Lung (tissue), 11 donors: ENCODE measurements at regions not wholly inside any gene's neighbourhood (a gene's known extent, or its start where the extent isn't known, plus 50 kb on each side); places are given as distances from the start of the nearest gene placed in this dataset.

Source experiments
- ATAC-seq: fragments of 200-7000 bp; cut with Tn5 transposase; one replicate; pipeline ENCODE4 v1.9.1; 2020; ENCODE audit warnings: moderate number of reproducible peaks; ENCODE audit not compliant: insufficient read depth, low FRiP score
- DNase-seq, 3 donors: peaks; one replicate each; pipeline ENCODE4 v3.0.0-alpha.2; 2013 to 2017
- H3K27ac ChIP-seq, 2 donors: one replicate each; pipeline ENCODE4 v1.5.1; 2013; ENCODE audit warnings: mild to moderate bottlenecking in 2 of 2, moderate library complexity in 2 of 2, control low read depth in 1 of 2, inconsistent platforms in 1 of 2, low read depth in 1 of 2, low read length in 1 of 2
- H3K27me3 ChIP-seq, 3 donors: one replicate each; pipeline ENCODE4 v1.5.1; 2013; ENCODE audit warnings: low read length in 2 of 3; ENCODE audit not compliant: control insufficient read depth in 3 of 3, insufficient read depth in 3 of 3
- H3K36me3 ChIP-seq, 4 donors: one replicate each; pipeline ENCODE4 v1.5.1; 2013; ENCODE audit warnings: low read length in 4 of 4, mild to moderate bottlenecking in 1 of 4, moderate library complexity in 1 of 4; ENCODE audit not compliant: control insufficient read depth in 4 of 4, insufficient read depth in 4 of 4
- H3K4me1 ChIP-seq, 5 donors: one replicate each; pipeline ENCODE4 v1.5.1; 2013; ENCODE audit warnings: low read length in 5 of 5, mild to moderate bottlenecking in 2 of 5, moderate library complexity in 1 of 5; ENCODE audit not compliant: control insufficient read depth in 5 of 5, insufficient read depth in 5 of 5
- H3K4me3 ChIP-seq: one replicate; pipeline ENCODE4 v1.5.1; 2013; ENCODE audit warnings: mild to moderate bottlenecking, control low read depth, moderate library complexity
- H3K9ac ChIP-seq, 2 donors: one replicate each; pipeline ENCODE4 v1.5.1; 2013; ENCODE audit warnings: low read length in 2 of 2, control low read depth in 1 of 2; ENCODE audit not compliant: insufficient read depth in 1 of 2
- H3K9me3 ChIP-seq, 4 donors: one replicate each; pipeline ENCODE4 v1.5.1; 2013; ENCODE audit warnings: low read length in 3 of 4, mild to moderate bottlenecking in 1 of 4, moderate library complexity in 1 of 4; ENCODE audit not compliant: control insufficient read depth in 4 of 4, insufficient read depth in 3 of 4
- WGBS, 2 donors: extraction: QIAGEN DNeasy Blood & Tissue Kit; methylation state at CpG; one replicate each; pipeline ENCODE4 v1.1.7; 2013; 5-methylcytosine and 5-hydroxymethylcytosine counted together
- TF ChIP-seq, protein P1 (sequence below): IDR thresholded peaks from 2 replicates; pipeline ENCODE4 v1.5.1; 2012; ENCODE audit warnings: mild to moderate bottlenecking; ENCODE audit errors: control extremely low read depth, extremely low read depth
- donor health status: control.
- donor health status: control.
- donor health status: Bipolar disorder and iron deficiency.
- donor health status: healthy.
- donor health status: DM: yes; HTN: yes; CAD: no.

DNA sequence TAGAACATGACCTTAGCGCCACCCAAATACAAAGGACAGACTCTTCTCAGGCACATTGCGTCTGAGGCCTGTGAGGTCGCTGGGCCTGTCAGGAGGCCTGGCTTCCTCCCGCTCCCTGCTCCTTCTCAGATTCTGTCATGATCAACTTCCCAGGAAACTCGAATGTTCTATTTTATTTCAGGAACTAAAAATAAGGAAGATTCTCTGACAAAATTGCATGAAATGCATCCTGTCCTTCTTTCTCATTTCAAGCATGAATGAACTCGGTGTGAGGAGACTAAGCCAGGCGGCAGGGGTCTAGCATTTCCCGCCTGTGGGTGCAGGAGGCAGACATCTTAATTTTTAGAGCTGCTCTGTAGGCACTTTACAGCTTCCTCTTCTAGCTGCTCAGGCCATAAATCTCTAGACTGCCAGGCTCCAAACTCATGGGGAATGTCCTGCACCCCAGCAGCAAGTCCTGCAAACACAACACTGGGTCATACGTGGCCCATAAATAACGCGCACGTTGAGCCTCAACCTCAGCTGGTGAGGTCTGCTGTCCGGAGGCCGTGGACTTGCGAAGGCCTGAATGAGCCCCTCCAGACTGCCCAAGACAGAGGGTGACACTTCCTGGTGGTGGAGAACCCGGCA lies 109.7 kb upstream of the ZNF236 start:
- Histone ChIP-seq H3K9ac (no peak overlapping the region), H3K9me3 (no peaks in the 10 kb centered on the region), H3K4me3 (no peak overlapping the region), H3K4me1 (peaks cover 0 to 9% (median 0%) of the 10 kb centered on the region in 5 donors), H3K27me3 (no peaks in the 10 kb centered on the region), H3K27ac (no peak overlapping the region), H3K36me3 (no peaks in the 10 kb centered on the region)
- ATAC-seq, result no peak
- no peak for DNase-seq
- 63 to 80% methylated on average over 16 of the region's 16 CpGs for WGBS, 2 donors
- TF ChIP-seq, protein P1, sequence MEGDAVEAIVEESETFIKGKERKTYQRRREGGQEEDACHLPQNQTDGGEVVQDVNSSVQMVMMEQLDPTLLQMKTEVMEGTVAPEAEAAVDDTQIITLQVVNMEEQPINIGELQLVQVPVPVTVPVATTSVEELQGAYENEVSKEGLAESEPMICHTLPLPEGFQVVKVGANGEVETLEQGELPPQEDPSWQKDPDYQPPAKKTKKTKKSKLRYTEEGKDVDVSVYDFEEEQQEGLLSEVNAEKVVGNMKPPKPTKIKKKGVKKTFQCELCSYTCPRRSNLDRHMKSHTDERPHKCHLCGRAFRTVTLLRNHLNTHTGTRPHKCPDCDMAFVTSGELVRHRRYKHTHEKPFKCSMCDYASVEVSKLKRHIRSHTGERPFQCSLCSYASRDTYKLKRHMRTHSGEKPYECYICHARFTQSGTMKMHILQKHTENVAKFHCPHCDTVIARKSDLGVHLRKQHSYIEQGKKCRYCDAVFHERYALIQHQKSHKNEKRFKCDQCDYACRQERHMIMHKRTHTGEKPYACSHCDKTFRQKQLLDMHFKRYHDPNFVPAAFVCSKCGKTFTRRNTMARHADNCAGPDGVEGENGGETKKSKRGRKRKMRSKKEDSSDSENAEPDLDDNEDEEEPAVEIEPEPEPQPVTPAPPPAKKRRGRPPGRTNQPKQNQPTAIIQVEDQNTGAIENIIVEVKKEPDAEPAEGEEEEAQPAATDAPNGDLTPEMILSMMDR, result no peak

- H3K4me3 ChIP-seq, result no peak overlapping the region
- DNase-seq (no peak), ATAC-seq (no peak)
- TF ChIP-seq, protein P1, result no peak
- WGBS, 2 donors, result 91 to 94% methylated on average over 12 of the region's 12 CpGs
- H3K9ac ChIP-seq, result no peak overlapping the region
- no peak overlapping the region for H3K27ac ChIP-seq
- no peaks in the 10 kb centered on the region for H3K27me3 ChIP-seq
- H3K4me1 ChIP-seq, result peaks cover 0 to 10% (median 0%) of the 10 kb centered on the region in 5 donors
- no peaks in the 10 kb centered on the region for H3K36me3 ChIP-seq
- H3K9me3 ChIP-seq, result no peaks in the 10 kb centered on the region
These were observed 111.5 kb upstream of the ZNF236 start for GRCh38 chr18:76710646-76711520.

DNA sequence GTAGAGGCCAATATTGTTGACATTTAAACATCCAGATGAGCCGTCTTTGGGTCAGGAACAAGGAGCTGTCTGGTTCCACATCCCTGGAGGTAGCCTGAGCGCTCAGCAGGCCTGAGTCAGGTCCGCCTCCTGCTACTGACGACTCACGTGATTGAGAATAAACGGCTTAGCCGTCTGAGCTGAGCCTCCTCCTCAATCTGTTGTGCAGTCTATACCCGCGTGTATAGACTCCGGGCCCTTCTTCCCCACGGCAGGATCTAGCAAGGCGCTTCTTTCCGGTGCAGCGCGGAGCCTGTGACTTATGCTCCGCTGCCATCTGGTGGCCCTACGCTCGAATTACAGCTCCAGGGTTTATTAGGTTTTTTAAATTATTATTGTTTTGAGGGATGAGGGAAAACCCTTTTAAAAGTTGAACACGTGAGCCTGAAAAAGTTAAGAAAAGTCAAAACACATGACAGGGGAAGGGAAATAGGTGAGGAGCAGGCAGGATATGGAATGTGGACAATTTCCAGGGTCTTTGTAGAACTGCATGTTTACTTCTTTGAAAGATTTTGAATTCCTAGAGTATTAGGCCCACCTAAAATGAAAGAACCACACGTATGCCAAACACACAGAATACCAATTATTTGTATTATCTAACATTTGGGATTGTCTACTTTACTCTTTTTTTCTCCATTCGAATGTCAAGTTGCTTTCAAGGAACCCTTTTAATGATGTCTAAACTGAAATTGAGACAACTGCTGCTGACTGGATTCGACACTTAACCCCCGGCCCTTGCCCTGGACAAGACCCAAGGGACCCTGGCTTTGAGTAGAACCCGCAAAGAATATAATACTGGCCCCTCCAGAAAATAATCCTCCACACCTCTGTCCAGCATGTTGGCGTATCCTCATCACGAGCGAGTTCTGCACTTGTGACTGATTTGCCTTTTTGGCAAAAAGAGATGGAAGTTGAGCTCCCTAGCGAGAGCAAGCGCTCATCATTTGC lies 112.4 kb upstream of the ZNF236 start:
- H3K4me3 ChIP-seq, result no peak overlapping the region
- no peaks in the 10 kb centered on the region for H3K9me3 ChIP-seq
- peaks cover 0 to 10% (median 0%) of the 10 kb centered on the region in 5 donors for H3K4me1 ChIP-seq
- ATAC-seq, result peak; percentile 89
- no peak overlapping the region for H3K9ac ChIP-seq
- no peaks in the 10 kb centered on the region for H3K27me3 ChIP-seq
- H3K27ac ChIP-seq, result no peak overlapping the region
- peak; percentile 73 to 87 (median 85) for DNase-seq
- WGBS, 2 donors, result 42% methylated on average over 29 of the region's 29 CpGs
- H3K36me3 ChIP-seq, result no peaks in the 10 kb centered on the region
- TF ChIP-seq, protein P1, result peak; percentile 94
